ENCODE measurements at regions not wholly inside any gene's neighbourhood (a gene's known extent, or its start where the extent isn't known, plus 50 kb on each side); places are given as distances from the start of the nearest gene placed in this dataset.

DNA sequence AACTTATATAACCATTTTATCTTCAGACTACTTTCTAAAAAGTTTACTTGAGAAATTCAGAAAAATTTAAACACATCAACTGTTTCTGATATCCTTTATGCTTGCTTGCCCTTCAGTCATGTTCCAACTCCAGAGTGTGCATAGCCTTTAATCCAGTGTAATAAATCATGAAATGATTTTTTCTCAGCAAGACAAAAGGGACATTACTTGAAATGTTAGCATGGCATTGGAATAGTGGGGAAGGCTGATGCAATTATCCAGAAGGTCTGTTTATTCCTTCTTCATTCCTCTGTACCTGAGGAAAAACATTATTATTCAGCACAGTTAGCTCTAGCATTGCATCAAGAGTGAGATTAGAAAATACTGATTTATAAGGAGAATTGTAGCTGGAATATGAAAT, 209.9 kb downstream of the SLC7A11 start (continued):
- TF ChIP-seq, protein P1, sequence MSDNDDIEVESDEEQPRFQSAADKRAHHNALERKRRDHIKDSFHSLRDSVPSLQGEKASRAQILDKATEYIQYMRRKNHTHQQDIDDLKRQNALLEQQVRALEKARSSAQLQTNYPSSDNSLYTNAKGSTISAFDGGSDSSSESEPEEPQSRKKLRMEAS (IDR thresholded peaks at IDR 0.05), result no peak
- TF ChIP-seq GABPA (IDR thresholded peaks at IDR 0.05 in 1 of 2, conservative IDR thresholded peaks at IDR 0.05 in 1 of 2) (no peak), EGR1 (IDR thresholded peaks at IDR 0.05; ENCODE audit: low read depth in 2 of 2) (no peak)

DNA sequence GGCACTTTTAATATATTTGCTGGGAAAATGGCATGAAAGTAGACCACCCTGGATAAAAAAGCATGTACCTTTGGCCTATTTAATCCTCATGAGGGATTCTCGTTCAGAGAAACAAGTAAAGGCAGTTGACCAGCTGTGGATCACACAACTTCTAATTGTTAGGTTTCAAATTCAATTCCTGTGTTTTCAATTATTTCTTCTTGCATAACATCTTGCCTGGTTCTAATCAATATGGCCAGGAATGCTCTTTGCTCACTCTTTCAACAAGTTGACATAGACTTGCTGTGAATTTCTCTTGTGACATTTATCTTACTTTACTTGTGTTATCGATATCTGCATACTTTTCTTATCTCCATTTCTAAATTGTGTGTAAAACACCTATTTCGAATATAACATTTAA, 211.8 kb downstream of the SLC7A11 start:
- Histone ChIP-seq H3K27ac (ENCODE audit: low read depth in 1 of 2, low read length in 2 of 2) (no peak overlapping the region), H3K9ac (ENCODE audit: low read depth in 1 of 2, low read length in 2 of 2) (no peak overlapping the region), H3K9me3 (ENCODE audit: control insufficient read depth in 4 of 4, low read length in 3 of 4) (no peaks in the 10 kb centered on the region), H3K4me3 (ENCODE audit: low read depth in 1 of 3, low read length in 3 of 3) (no peak overlapping the region), H3K27me3 (ENCODE audit: control insufficient read depth in 4 of 4, insufficient read depth in 4 of 4, low read length in 3 of 4) (no peaks in the 10 kb centered on the region), H3K4me1 (ENCODE audit: control insufficient read depth in 4 of 4, insufficient read depth in 4 of 4, low read length in 3 of 4) (peaks cover 0 to 10% (median 6%) of the 10 kb centered on the region in 4 donors), H3K36me3 (ENCODE audit: control insufficient read depth in 4 of 4, insufficient read depth in 3 of 4, low read depth in 1 of 4, low read length in 3 of 4) (no peaks in the 10 kb centered on the region)
- 50% methylated on average over 3 of the region's 3 CpGs for WGBS
- DNase-seq (ENCODE audit: low spot score), result no peak
- no peak for TF ChIP-seq GABPA (IDR thresholded peaks at IDR 0.05 in 1 of 2, conservative IDR thresholded peaks at IDR 0.05 in 1 of 2)
- TF ChIP-seq HNF4G (IDR thresholded peaks at IDR 0.05), result no peak
- TF ChIP-seq RXRA (IDR thresholded peaks at IDR 0.05), result no peak
- no peak for TF ChIP-seq YY1 (IDR thresholded peaks at IDR 0.05)
- TF ChIP-seq, protein P2, sequence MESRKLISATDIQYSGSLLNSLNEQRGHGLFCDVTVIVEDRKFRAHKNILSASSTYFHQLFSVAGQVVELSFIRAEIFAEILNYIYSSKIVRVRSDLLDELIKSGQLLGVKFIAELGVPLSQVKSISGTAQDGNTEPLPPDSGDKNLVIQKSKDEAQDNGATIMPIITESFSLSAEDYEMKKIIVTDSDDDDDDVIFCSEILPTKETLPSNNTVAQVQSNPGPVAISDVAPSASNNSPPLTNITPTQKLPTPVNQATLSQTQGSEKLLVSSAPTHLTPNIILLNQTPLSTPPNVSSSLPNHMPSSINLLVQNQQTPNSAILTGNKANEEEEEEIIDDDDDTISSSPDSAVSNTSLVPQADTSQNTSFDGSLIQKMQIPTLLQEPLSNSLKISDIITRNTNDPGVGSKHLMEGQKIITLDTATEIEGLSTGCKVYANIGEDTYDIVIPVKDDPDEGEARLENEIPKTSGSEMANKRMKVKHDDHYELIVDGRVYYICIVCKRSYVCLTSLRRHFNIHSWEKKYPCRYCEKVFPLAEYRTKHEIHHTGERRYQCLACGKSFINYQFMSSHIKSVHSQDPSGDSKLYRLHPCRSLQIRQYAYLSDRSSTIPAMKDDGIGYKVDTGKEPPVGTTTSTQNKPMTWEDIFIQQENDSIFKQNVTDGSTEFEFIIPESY (IDR thresholded peaks at IDR 0.05), result no peak
- no peak for TF ChIP-seq FOXA2 (IDR thresholded peaks at IDR 0.05)
- TF ChIP-seq RAD21 (IDR thresholded peaks at IDR 0.05), result no peak
- TF ChIP-seq, protein P3, sequence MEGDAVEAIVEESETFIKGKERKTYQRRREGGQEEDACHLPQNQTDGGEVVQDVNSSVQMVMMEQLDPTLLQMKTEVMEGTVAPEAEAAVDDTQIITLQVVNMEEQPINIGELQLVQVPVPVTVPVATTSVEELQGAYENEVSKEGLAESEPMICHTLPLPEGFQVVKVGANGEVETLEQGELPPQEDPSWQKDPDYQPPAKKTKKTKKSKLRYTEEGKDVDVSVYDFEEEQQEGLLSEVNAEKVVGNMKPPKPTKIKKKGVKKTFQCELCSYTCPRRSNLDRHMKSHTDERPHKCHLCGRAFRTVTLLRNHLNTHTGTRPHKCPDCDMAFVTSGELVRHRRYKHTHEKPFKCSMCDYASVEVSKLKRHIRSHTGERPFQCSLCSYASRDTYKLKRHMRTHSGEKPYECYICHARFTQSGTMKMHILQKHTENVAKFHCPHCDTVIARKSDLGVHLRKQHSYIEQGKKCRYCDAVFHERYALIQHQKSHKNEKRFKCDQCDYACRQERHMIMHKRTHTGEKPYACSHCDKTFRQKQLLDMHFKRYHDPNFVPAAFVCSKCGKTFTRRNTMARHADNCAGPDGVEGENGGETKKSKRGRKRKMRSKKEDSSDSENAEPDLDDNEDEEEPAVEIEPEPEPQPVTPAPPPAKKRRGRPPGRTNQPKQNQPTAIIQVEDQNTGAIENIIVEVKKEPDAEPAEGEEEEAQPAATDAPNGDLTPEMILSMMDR (IDR thresholded peaks at IDR 0.05; ENCODE audit: low read depth, low read length, missing input control), result no peak
- TF ChIP-seq, protein P4, sequence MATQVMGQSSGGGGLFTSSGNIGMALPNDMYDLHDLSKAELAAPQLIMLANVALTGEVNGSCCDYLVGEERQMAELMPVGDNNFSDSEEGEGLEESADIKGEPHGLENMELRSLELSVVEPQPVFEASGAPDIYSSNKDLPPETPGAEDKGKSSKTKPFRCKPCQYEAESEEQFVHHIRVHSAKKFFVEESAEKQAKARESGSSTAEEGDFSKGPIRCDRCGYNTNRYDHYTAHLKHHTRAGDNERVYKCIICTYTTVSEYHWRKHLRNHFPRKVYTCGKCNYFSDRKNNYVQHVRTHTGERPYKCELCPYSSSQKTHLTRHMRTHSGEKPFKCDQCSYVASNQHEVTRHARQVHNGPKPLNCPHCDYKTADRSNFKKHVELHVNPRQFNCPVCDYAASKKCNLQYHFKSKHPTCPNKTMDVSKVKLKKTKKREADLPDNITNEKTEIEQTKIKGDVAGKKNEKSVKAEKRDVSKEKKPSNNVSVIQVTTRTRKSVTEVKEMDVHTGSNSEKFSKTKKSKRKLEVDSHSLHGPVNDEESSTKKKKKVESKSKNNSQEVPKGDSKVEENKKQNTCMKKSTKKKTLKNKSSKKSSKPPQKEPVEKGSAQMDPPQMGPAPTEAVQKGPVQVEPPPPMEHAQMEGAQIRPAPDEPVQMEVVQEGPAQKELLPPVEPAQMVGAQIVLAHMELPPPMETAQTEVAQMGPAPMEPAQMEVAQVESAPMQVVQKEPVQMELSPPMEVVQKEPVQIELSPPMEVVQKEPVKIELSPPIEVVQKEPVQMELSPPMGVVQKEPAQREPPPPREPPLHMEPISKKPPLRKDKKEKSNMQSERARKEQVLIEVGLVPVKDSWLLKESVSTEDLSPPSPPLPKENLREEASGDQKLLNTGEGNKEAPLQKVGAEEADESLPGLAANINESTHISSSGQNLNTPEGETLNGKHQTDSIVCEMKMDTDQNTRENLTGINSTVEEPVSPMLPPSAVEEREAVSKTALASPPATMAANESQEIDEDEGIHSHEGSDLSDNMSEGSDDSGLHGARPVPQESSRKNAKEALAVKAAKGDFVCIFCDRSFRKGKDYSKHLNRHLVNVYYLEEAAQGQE (IDR thresholded peaks at IDR 0.05), result no peak
- TF ChIP-seq JUND (IDR thresholded peaks at IDR 0.05), result no peak

DNA sequence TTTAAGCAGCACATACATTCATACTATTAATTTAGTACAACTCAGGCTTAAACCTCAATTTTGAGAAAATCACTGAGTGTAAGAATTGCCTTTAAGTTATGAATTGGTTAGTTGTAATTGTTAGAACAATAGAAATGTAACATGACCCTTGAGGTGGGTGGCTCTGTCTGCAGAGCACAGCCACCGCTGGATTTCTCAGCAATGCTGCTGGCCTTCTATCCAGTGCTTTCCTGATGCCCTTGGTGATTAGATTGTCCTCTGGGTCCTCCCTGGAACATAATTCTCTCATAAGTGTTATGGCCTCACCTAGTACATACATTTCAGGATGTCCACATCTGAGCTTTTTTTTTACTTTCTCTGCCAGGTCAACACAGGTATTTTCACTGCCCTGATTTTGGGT, 213.2 kb downstream of the SLC7A11 start:
- Histone ChIP-seq H3K4me1 (ENCODE audit: control insufficient read depth in 4 of 4, insufficient read depth in 4 of 4, low read length in 3 of 4) (peaks cover 0 to 10% (median 6%) of the 10 kb centered on the region in 4 donors), H3K4me3 (ENCODE audit: low read depth in 1 of 3, low read length in 3 of 3) (no peak overlapping the region), H3K27ac (ENCODE audit: low read depth in 1 of 2, low read length in 2 of 2) (no peak overlapping the region), H3K36me3 (ENCODE audit: control insufficient read depth in 4 of 4, insufficient read depth in 3 of 4, low read depth in 1 of 4, low read length in 3 of 4) (no peaks in the 10 kb centered on the region), H3K9me3 (ENCODE audit: control insufficient read depth in 4 of 4, low read length in 3 of 4) (no peaks in the 10 kb centered on the region), H3K9ac (ENCODE audit: low read depth in 1 of 2, low read length in 2 of 2) (no peak overlapping the region), H3K27me3 (ENCODE audit: control insufficient read depth in 4 of 4, insufficient read depth in 4 of 4, low read length in 3 of 4) (no peaks in the 10 kb centered on the region)
- 79% methylated on average over 1 of the region's 1 CpG for WGBS
- no peak for DNase-seq (ENCODE audit: low spot score)
- TF ChIP-seq YY1 (IDR thresholded peaks at IDR 0.05) (no peak), FOXA2 (IDR thresholded peaks at IDR 0.05) (no peak), EGR1 (IDR thresholded peaks at IDR 0.05; ENCODE audit: low read depth in 2 of 2) (no peak), NR2F2 (IDR thresholded peaks at IDR 0.05) (no peak), RXRA (IDR thresholded peaks at IDR 0.05) (no peak), RAD21 (IDR thresholded peaks at IDR 0.05) (no peak), HNF4A (conservative IDR thresholded peaks at IDR 0.05) (no peak), HNF4G (IDR thresholded peaks at IDR 0.05) (no peak), TAF1 (conservative IDR thresholded peaks at IDR 0.05) (no peak)
- TF ChIP-seq, protein P5, sequence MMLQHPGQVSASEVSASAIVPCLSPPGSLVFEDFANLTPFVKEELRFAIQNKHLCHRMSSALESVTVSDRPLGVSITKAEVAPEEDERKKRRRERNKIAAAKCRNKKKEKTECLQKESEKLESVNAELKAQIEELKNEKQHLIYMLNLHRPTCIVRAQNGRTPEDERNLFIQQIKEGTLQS (IDR thresholded peaks at IDR 0.05), result no peak
- TF ChIP-seq, protein P4 (IDR thresholded peaks at IDR 0.05), result no peak
- TF ChIP-seq, protein P3 (IDR thresholded peaks at IDR 0.05; ENCODE audit: low read depth, low read length, missing input control), result no peak

Measured in liver (tissue), 8 donors.